Fibroblast of lung (primary cell): ENCODE measurements at regions not wholly inside any gene's neighbourhood (a gene's known extent, or its start where the extent isn't known, plus 50 kb on each side); places are given as distances from the start of the nearest gene placed in this dataset.

ENCODE experiments used
- DNase-seq, 2 donors: peaks; one replicate each; pipeline versions ENCODE4 v3.0.0 to v3.0.0-alpha.2; 2010; ENCODE audit warnings: low read depth in 2 of 2
- H2AFZ ChIP-seq: 2 replicates; pipeline ENCODE4 v1.5.1; 2012; ENCODE audit warnings: low read length, control low read depth, inconsistent platforms
- H3K27ac ChIP-seq: 2 replicates; pipeline ENCODE4 v1.5.1; 2011; ENCODE audit warnings: low read length, control low read depth; ENCODE audit not compliant: insufficient read depth
- H3K27me3 ChIP-seq: 2 replicates; pipeline ENCODE4 v1.5.1; 2011; ENCODE audit warnings: mild to moderate bottlenecking, low read length; ENCODE audit not compliant: control insufficient read depth, insufficient read depth
- H3K36me3 ChIP-seq: 2 replicates; pipeline ENCODE4 v1.5.1; 2011; ENCODE audit warnings: low read length; ENCODE audit not compliant: control insufficient read depth, insufficient read depth
- H3K4me1 ChIP-seq: 2 replicates; pipeline ENCODE4 v1.5.1; 2011; ENCODE audit warnings: low read length; ENCODE audit not compliant: control insufficient read depth, insufficient read depth; ENCODE audit errors: extremely low read depth
- H3K4me2 ChIP-seq: 2 replicates; pipeline ENCODE4 v1.5.1; 2011; ENCODE audit warnings: low read length, control low read depth; ENCODE audit not compliant: insufficient read depth; ENCODE audit errors: extremely low read depth
- H3K4me3 ChIP-seq, 4 experiments: fragments of 200-600 bp in 1 of 4; sonication (generic) in 1 of 4; replicated peaks in 1 of 4; 2 replicates each; pipeline ENCODE4 v1.5.1; 2011 to 2016; ENCODE audit warnings: low read length in 4 of 4, low read depth in 3 of 4, mild to moderate bottlenecking in 3 of 4, control low read depth in 2 of 4, inconsistent platforms in 1 of 4, mixed read lengths in 1 of 4; ENCODE audit not compliant: insufficient read depth in 1 of 4; ENCODE audit errors: control extremely low read depth in 1 of 4
- H3K79me2 ChIP-seq: 2 replicates; pipeline ENCODE4 v1.5.1; 2012; ENCODE audit warnings: mild to moderate bottlenecking, low read length, inconsistent platforms; ENCODE audit not compliant: control insufficient read depth, insufficient read depth
- H3K9ac ChIP-seq: 2 replicates; pipeline ENCODE4 v1.5.1; 2011; ENCODE audit warnings: mild to moderate bottlenecking, low read length, control low read depth; ENCODE audit not compliant: insufficient read depth
- H3K9me3 ChIP-seq: 2 replicates; pipeline ENCODE4 v1.5.1; 2012; ENCODE audit warnings: low read depth, low read length; ENCODE audit not compliant: control insufficient read depth, insufficient read depth
- H4K20me1 ChIP-seq: 2 replicates; pipeline ENCODE4 v1.5.1; 2011; ENCODE audit warnings: low read length; ENCODE audit not compliant: control insufficient read depth, insufficient read depth; ENCODE audit errors: extremely low read depth
- CTCF ChIP-seq, 2 donors: IDR thresholded peaks in 1 of 2; conservative IDR thresholded peaks in 1 of 2; 1 replicate in 1 of 2; 2 replicates in 1 of 2; pipeline ENCODE4 v1.5.1; 2011 to 2012; ENCODE audit warnings: low read length in 2 of 2, control low read depth in 1 of 2, inconsistent platforms in 1 of 2, low read depth in 1 of 2, mild to moderate bottlenecking in 1 of 2
- EZH2 ChIP-seq: IDR thresholded peaks from 2 replicates; pipeline ENCODE4 v1.5.1; 2012; ENCODE audit warnings: low read length, control low read depth, mild to moderate bottlenecking; ENCODE audit errors: missing control alignments

- no peak overlapping the region for H3K9ac ChIP-seq
- TF ChIP-seq EZH2 (no peak), CTCF (conservative IDR thresholded peaks at IDR 0.05 in 1 of 2, IDR thresholded peaks at IDR 0.05 in 1 of 2; ENCODE audit: low read depth in 1 of 2, low read length in 2 of 2) (peak in 1 of 2 donors; percentile 8)
- DNase-seq = peak in 1 of 2 donors; percentile 59
- no peaks in the 10 kb centered on the region for H3K9me3 ChIP-seq
- no peak overlapping the region for H3K4me2 ChIP-seq
- no peak overlapping the region for H3K4me3 ChIP-seq
- no peaks in the 10 kb centered on the region for H3K36me3 ChIP-seq
- H3K27ac ChIP-seq = no peak overlapping the region
- no peaks in the 10 kb centered on the region for H3K79me2 ChIP-seq
- H4K20me1 ChIP-seq = no peaks in the 10 kb centered on the region
- H3K4me1 ChIP-seq = no peaks in the 10 kb centered on the region
- H2AFZ ChIP-seq = no peak overlapping the region
- no peaks in the 10 kb centered on the region for H3K27me3 ChIP-seq
Observed at GRCh38 chr13:47004027-47004426, 107.2 kb upstream of the HTR2A start.

GRCh38 chr13:47000165-47000564 is 103.3 kb upstream of the HTR2A start:
- no peak overlapping the region for H3K4me3 ChIP-seq
- H3K27ac ChIP-seq = no peak overlapping the region
- H3K4me1 ChIP-seq = no peaks in the 10 kb centered on the region
- peak; percentile 9 to 56 for DNase-seq
- no peak overlapping the region for H3K4me2 ChIP-seq
- H3K27me3 ChIP-seq = no peaks in the 10 kb centered on the region
- no peak overlapping the region for H3K9ac ChIP-seq
- no peaks in the 10 kb centered on the region for H3K9me3 ChIP-seq
- no peaks in the 10 kb centered on the region for H3K79me2 ChIP-seq
- H3K36me3 ChIP-seq = no peaks in the 10 kb centered on the region
- no peaks in the 10 kb centered on the region for H4K20me1 ChIP-seq
- no peak overlapping the region for H2AFZ ChIP-seq
- TF ChIP-seq CTCF (conservative IDR thresholded peaks at IDR 0.05 in 1 of 2, IDR thresholded peaks at IDR 0.05 in 1 of 2; ENCODE audit: low read depth in 1 of 2, low read length in 2 of 2) = no peak
- TF ChIP-seq EZH2 = no peak

- H2AFZ ChIP-seq = no peak overlapping the region
- no peaks in the 10 kb centered on the region for H3K79me2 ChIP-seq
- H3K4me2 ChIP-seq = no peak overlapping the region
Observed at GRCh38 chr13:46996316-46997030, 99.6 kb upstream of the HTR2A start.

More at GRCh38 chr13:46996316-46997030, 99.6 kb upstream of the HTR2A start:
- no peak overlapping the region for H3K4me3 ChIP-seq
- no peak for DNase-seq
- no peak overlapping the region for H3K27ac ChIP-seq
- no peak overlapping the region for H3K9ac ChIP-seq
- H3K9me3 ChIP-seq = no peaks in the 10 kb centered on the region
- no peaks in the 10 kb centered on the region for H3K27me3 ChIP-seq
- H4K20me1 ChIP-seq = no peaks in the 10 kb centered on the region
- TF ChIP-seq CTCF (conservative IDR thresholded peaks at IDR 0.05 in 1 of 2, IDR thresholded peaks at IDR 0.05 in 1 of 2; ENCODE audit: low read depth in 1 of 2, low read length in 2 of 2) (no peak), EZH2 (no peak)
- no peaks in the 10 kb centered on the region for H3K36me3 ChIP-seq
- H3K4me1 ChIP-seq = no peaks in the 10 kb centered on the region
